IPS DF 4.7 (cell line): ENCODE measurements at regions not wholly inside any gene's neighbourhood (a gene's known extent, or its start where the extent isn't known, plus 50 kb on each side); places are given as distances from the start of the nearest gene placed in this dataset.
A peak's percentile ranks its signal among the peaks of the same experiment; 100 is the strongest.

ENCODE experiments used
- DNase-seq: peaks from one replicate; pipeline ENCODE4 v3.0.0-alpha.2; 2013; ENCODE audit warnings: low spot score; ENCODE audit errors: extremely low read depth

- DNase-seq, result no peak
Observed at GRCh38 chr7:18308938-18309337, 186.6 kb upstream of the HDAC9 start.

- no peak for DNase-seq
Observed at GRCh38 chr7:18312482-18312881, 183.1 kb upstream of the HDAC9 start.

GRCh38 chr7:18313965-18314364 lies 181.6 kb upstream of the HDAC9 start:
- DNase-seq, result no peak

GRCh38 chr7:18315241-18315640 lies 180.3 kb upstream of the HDAC9 start:
- no peak for DNase-seq

GRCh38 chr7:18317941-18318340 lies 177.6 kb upstream of the HDAC9 start:
- DNase-seq, result no peak

- DNase-seq, result no peak
Observed at GRCh38 chr7:18320422-18320821, 175.1 kb upstream of the HDAC9 start.

- peak; percentile 33 for DNase-seq
Observed at GRCh38 chr7:18320971-18321567, 174.5 kb upstream of the HDAC9 start.

GRCh38 chr7:18330548-18330947 lies 165.0 kb upstream of the HDAC9 start:
- no peak for DNase-seq

- DNase-seq, result no peak
Observed at GRCh38 chr7:18336626-18337025, 158.9 kb upstream of the HDAC9 start.

GRCh38 chr7:18337048-18337809 lies 158.3 kb upstream of the HDAC9 start:
- DNase-seq, result no peak

GRCh38 chr7:18338910-18339523 lies 156.5 kb upstream of the HDAC9 start:
- no peak for DNase-seq

GRCh38 chr7:18341756-18342155 lies 153.8 kb upstream of the HDAC9 start:
- no peak for DNase-seq

GRCh38 chr7:18343047-18343446 lies 152.5 kb upstream of the HDAC9 start:
- DNase-seq, result no peak

GRCh38 chr7:18344536-18344935 lies 151.0 kb upstream of the HDAC9 start:
- DNase-seq, result no peak

- no peak for DNase-seq
Observed at GRCh38 chr7:18345641-18346234, 149.8 kb upstream of the HDAC9 start.

- no peak for DNase-seq
Observed at GRCh38 chr7:18347170-18347569, 148.4 kb upstream of the HDAC9 start.

- no peak for DNase-seq
Observed at GRCh38 chr7:18350678-18351077, 144.9 kb upstream of the HDAC9 start.

GRCh38 chr7:18352339-18353255 lies 143.0 kb upstream of the HDAC9 start:
- no peak for DNase-seq

GRCh38 chr7:18353339-18353738 lies 142.2 kb upstream of the HDAC9 start:
- no peak for DNase-seq

GRCh38 chr7:18354108-18355085 lies 141.2 kb upstream of the HDAC9 start:
- DNase-seq, result no peak
